T-helper 2 cell treated with Interferon-gamma antibody and Interleukin-4, amounts not matched to agents 5 μg/mL and 100 μg/mL, for 36 hours (primary cell): ENCODE measurements at regions not wholly inside any gene's neighbourhood (a gene's known extent, or its start where the extent isn't known, plus 50 kb on each side); places are given as distances from the start of the nearest gene placed in this dataset.

ENCODE experiments used
- DNase-seq: peaks from one replicate; pipeline ENCODE4 v3.0.0; 2021; ENCODE audit warnings: low spot score
- H3K27ac Mint-ChIP-seq: one replicate; pipeline ENCODE4 v1.8.0; 2021; ENCODE audit warnings: mild to moderate bottlenecking, mixed read lengths
- H3K27me3 Mint-ChIP-seq: one replicate; pipeline ENCODE4 v1.8.0; 2021; ENCODE audit warnings: low read depth, mixed read lengths
- H3K36me3 Mint-ChIP-seq: one replicate; pipeline ENCODE4 v1.8.0; 2021; ENCODE audit warnings: low read depth, mixed read lengths
- H3K4me1 Mint-ChIP-seq: one replicate; pipeline ENCODE4 v1.8.0; 2021; ENCODE audit warnings: low read depth, mixed read lengths
- H3K4me3 Mint-ChIP-seq: one replicate; pipeline ENCODE4 v1.8.0; 2022; ENCODE audit warnings: mild to moderate bottlenecking, moderate library complexity, mixed read lengths
- H3K9me3 Mint-ChIP-seq: one replicate; pipeline ENCODE4 v1.8.0; 2021; ENCODE audit warnings: mixed read lengths

DNA sequence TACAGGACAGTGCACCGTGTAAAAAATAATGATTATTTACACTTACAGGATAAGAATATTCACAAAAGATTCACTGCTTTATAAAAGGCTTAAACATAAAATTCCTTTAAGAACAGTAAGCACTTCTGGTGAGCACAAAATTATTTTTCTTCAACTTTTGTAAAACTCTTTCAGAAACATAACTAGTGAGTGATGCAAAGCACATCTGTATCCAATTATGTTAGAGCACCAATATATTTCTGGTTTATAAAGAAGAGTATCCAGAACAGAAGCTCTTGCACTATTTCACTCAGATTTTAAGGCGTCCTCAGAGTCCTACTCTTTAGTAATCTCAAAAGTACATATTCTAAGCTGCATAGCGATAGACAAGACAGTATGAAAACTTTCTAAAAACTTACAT lies 276.0 kb downstream of the C4orf33 start:
- no peaks in the 10 kb centered on the region for H3K9me3 Mint-ChIP-seq
- no peaks in the 10 kb centered on the region for H3K36me3 Mint-ChIP-seq
- no peak for DNase-seq
- no peak overlapping the region for H3K27ac Mint-ChIP-seq
- no peaks in the 10 kb centered on the region for H3K27me3 Mint-ChIP-seq
- H3K4me1 Mint-ChIP-seq: no peaks in the 10 kb centered on the region
- no peak overlapping the region for H3K4me3 Mint-ChIP-seq

DNA sequence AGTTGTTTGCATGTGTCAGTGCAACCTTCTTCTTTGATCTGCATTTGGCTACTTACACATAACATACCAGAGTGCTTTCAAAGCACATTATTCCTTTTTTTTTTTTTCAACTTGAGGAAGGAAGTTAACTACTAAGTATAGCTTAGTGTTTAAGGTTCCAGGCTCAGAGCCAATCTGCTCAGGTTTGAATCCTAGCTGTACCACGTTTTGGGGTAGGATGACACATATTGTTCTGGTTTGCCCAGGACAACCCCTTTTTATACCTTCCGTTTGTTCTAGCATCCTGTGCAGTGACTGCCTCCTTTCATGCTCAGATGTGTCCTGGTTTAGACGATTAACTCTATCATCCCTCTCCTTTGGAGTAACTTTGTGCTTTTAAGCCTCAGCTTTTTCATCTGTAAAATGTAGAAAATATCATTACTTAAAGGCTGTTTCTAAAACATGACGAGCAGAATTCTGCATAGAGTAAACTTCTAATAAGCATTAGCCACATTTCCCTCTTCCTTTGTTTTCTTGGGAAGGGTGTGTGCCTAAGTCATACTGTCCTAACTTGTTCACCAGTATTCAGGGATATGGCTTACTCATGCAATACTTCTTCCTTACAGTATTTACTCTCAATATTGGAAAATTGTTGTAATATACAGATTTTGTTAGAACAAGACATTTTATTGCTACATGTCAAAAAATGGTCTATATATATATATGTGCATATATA lies 281.3 kb downstream of the C4orf33 start:
- no peaks in the 10 kb centered on the region for H3K36me3 Mint-ChIP-seq
- DNase-seq: no peak

DNA sequence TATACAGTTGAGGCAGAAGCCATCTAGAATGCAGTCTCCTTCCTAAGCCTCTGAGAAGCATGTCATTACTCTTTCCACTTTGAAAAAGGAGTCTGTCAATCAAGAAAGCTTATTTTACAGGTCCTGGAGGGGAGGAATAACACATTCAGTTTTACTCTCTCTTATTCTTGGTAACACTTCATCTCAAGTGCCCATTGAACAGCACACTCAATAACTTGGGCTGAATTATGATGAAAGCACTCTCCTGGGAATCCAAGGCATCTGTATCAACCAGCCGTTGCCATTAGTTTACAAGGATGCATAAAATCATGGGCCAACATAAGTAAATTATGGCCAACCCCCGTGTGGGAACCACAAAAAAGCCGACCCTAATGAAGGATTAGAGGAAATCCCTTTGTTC lies 282.4 kb downstream of the C4orf33 start:
- Mint-ChIP-seq H3K27ac (no peak overlapping the region), H3K36me3 (no peaks in the 10 kb centered on the region), H3K4me1 (no peaks in the 10 kb centered on the region), H3K27me3 (peaks cover 3% of the 10 kb centered on the region), H3K4me3 (no peak overlapping the region), H3K9me3 (no peaks in the 10 kb centered on the region)
- no peak for DNase-seq

More for the DNA sequence above, 281.3 kb downstream of the C4orf33 start:
- Mint-ChIP-seq H3K4me3 (no peak overlapping the region), H3K27ac (no peak overlapping the region), H3K4me1 (no peaks in the 10 kb centered on the region), H3K9me3 (no peaks in the 10 kb centered on the region), H3K27me3 (peaks cover 3% of the 10 kb centered on the region)

DNA sequence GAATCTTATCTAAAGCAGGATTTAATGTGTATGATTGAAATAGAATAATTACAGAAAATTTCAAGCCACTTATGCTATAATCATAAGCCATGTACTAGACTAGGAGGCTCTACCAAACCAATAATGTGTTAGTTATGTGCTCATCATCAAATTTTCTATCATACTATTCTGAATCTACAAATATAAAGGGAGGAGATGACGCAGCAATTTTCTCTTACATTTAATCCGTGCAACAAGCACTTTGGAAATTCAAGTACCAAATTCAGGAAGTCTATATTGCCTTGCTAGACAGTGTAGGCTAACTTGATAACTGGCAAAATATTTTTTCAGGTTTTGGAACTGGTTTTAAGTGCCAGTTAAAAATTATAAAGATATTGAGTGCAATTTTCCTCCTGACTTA lies 283.5 kb downstream of the C4orf33 start:
- Mint-ChIP-seq H3K4me3 (no peak overlapping the region), H3K36me3 (no peaks in the 10 kb centered on the region), H3K4me1 (no peaks in the 10 kb centered on the region), H3K27ac (no peak overlapping the region), H3K9me3 (no peaks in the 10 kb centered on the region), H3K27me3 (peaks cover 3% of the 10 kb centered on the region)
- DNase-seq: no peak

DNA sequence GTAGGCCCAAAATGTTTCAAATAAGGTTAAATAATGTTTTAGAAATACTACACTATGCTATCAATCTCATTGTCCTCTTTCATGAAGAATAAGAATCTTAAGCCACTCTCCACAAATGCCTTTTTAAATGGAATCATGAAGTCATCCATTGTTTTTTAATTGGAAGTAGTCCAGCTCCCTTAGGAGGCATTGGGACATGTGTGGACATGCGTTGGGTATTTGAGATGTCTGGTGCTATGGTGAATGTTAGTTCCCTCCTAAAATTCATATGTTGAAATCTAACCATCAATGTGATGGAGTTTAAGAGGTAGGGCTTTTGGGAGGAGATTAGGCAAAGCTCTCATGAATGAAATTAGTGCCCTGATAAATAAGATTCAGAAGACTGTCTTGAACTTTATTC lies 289.0 kb downstream of the C4orf33 start:
- no peaks in the 10 kb centered on the region for H3K9me3 Mint-ChIP-seq
- H3K27ac Mint-ChIP-seq: no peak overlapping the region
- H3K4me3 Mint-ChIP-seq: no peak overlapping the region
- H3K36me3 Mint-ChIP-seq: no peaks in the 10 kb centered on the region
- no peaks in the 10 kb centered on the region for H3K4me1 Mint-ChIP-seq
- DNase-seq: no peak
- H3K27me3 Mint-ChIP-seq: peaks cover 3% of the 10 kb centered on the region

DNA sequence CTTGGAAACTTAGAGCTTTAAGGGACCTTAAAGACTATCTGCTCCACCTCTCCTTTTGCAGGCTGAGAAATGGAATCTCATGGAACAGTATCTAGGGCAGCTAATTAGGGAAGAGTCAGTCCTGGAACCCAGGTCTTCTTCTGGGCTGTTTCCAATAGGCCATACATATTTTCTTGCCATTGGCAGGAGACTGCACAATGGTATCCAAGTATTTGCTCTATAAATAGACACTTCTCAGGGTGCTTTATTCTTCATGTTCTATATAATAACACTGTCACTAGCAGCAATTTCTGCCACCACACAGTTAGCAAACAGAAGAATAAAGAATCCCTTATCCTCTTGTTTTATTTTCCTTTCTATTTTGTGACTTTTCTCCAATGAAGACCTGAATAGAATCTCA lies 291.7 kb downstream of the C4orf33 start:
- H3K36me3 Mint-ChIP-seq: no peaks in the 10 kb centered on the region
- H3K9me3 Mint-ChIP-seq: no peaks in the 10 kb centered on the region
- H3K4me3 Mint-ChIP-seq: no peak overlapping the region
- H3K4me1 Mint-ChIP-seq: no peaks in the 10 kb centered on the region
- DNase-seq: no peak
- no peak overlapping the region for H3K27ac Mint-ChIP-seq
- H3K27me3 Mint-ChIP-seq: no peaks in the 10 kb centered on the region

DNA sequence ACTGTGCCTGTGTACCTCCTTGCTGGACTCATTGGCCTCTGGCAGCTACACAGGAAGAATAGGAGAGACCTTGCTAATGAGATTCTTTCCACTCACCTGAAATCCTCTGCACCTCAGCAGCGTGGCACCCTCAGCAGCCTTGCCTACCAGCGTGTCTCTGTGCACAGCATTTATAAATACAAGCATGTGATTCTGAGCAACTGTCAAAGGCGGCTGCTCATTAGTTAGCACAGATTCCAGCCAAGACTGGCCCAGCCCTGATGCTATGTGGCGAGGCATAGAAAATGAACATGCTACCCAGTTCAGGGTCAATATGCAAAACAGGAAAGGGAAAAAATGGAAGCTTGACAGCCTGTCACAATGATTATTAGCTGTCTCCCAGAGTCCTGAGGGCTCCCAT lies 298.0 kb downstream of the C4orf33 start:
- Mint-ChIP-seq H3K4me3 (no peak overlapping the region), H3K4me1 (no peaks in the 10 kb centered on the region), H3K36me3 (no peaks in the 10 kb centered on the region), H3K27me3 (no peaks in the 10 kb centered on the region), H3K27ac (no peak overlapping the region), H3K9me3 (no peaks in the 10 kb centered on the region)
- DNase-seq: no peak

DNA sequence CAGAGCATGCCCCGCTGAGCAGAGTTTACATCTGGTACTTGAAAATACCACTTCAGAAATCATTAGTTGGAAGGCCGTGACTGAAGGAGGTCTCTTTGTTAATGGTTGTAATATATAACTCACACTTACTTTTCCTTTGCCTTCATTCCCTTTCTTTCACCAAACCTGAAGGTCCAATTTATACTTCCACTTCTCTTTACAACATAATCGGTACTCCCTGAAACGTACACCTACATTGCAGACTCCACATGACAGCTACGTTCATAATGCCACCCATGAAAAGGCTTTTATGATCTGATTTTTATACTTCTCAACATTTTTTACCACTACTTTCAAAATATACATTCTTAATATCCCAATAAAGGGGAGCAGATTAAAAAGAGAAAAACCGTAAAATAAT lies 298.7 kb downstream of the C4orf33 start:
- Mint-ChIP-seq H3K36me3 (no peaks in the 10 kb centered on the region), H3K27ac (no peak overlapping the region), H3K4me1 (no peaks in the 10 kb centered on the region), H3K9me3 (peaks cover 3% of the 10 kb centered on the region), H3K27me3 (no peaks in the 10 kb centered on the region), H3K4me3 (no peak overlapping the region)
- no peak for DNase-seq

DNA sequence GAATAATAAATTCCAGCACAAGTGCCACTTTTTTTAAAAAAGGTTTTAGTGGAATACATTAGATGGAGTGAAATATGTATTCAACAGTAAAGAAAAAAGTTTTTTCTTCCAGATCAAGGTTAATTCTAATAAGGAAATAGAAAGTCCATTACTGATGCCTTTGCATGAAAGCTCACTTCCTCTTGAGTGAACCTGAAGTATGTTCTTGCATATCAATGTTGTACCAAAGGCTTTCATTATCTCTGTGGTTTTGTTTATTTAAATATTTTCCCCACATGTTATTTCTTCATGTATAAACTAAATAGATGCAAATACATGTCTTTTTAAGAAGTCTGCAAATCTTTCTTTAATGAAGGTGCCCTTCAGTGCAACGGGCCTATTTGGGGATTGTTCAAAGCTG lies 307.9 kb downstream of the C4orf33 start:
- Mint-ChIP-seq H3K4me1 (no peaks in the 10 kb centered on the region), H3K4me3 (no peak overlapping the region)

DNA sequence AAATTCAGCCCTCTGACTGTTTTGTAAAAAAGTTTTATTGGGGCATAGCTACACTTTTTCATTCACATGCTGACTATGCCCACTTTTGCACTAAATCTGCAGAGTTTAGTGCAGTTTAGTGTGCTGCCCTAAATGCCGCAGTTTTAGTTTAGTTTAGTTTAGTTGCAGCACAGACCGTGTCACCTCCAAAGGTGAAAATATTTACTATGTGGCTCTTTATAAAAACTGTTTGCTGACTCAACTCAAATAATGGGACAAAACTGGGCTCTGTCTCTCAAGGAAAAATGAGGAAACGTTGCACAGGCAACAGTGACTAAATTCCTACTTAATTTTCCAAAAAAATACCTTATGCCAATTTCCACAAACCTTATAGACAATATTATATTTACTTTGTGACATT lies 314.2 kb downstream of the C4orf33 start:
- Mint-ChIP-seq H3K9me3 (no peaks in the 10 kb centered on the region), H3K27me3 (no peaks in the 10 kb centered on the region), H3K4me1 (no peaks in the 10 kb centered on the region), H3K27ac (no peak overlapping the region), H3K36me3 (no peaks in the 10 kb centered on the region), H3K4me3 (no peak overlapping the region)
- DNase-seq: no peak

More for the DNA sequence above, 307.9 kb downstream of the C4orf33 start:
- Mint-ChIP-seq H3K27ac (no peak overlapping the region), H3K36me3 (no peaks in the 10 kb centered on the region), H3K27me3 (no peaks in the 10 kb centered on the region), H3K9me3 (peaks cover 3% of the 10 kb centered on the region)
- no peak for DNase-seq

DNA sequence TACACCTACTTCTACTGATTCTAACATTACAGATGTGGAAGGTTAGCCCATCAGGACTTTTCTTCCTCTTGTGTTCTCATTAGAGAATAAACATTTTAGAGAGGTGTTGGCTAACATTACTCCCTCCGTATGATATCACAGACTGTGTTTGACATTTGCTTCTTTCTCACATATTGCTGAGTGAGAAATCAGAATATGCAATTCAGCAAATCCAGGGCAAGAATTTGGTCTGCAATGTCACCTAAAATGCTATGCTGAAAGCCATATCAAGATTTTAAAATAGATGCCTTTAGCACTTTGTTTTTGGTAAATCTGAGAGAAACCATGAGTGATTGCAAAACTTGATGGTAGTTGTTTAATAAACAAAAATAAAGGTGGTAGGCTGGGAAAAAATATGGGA lies 319.1 kb downstream of the C4orf33 start:
- no peak overlapping the region for H3K4me3 Mint-ChIP-seq
- H3K27ac Mint-ChIP-seq: no peak overlapping the region
- no peaks in the 10 kb centered on the region for H3K9me3 Mint-ChIP-seq
- no peaks in the 10 kb centered on the region for H3K4me1 Mint-ChIP-seq
- no peak for DNase-seq
- H3K36me3 Mint-ChIP-seq: no peaks in the 10 kb centered on the region
- H3K27me3 Mint-ChIP-seq: no peaks in the 10 kb centered on the region

DNA sequence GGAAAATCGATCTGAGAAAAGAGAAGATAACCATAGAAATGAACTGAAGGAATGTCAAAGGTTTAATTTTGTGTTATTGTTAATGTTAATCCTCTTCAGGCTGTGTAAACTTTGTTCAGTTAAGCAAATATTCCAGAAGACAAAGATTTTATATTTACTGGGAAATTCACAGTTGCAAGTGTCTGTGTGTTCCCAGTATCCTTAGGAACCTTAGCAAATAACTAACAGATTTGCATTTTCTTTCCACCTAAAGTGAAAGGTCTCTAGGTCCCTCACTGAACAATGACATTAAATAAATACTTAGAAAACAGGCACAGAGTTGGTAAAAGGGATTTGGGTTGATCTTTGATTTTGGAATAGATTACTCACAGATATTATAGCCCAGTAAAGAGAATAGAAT lies 324.7 kb downstream of the C4orf33 start:
- H3K4me1 Mint-ChIP-seq: no peaks in the 10 kb centered on the region
- no peak overlapping the region for H3K27ac Mint-ChIP-seq
- no peak for DNase-seq
- H3K4me3 Mint-ChIP-seq: no peak overlapping the region
- no peaks in the 10 kb centered on the region for H3K27me3 Mint-ChIP-seq
- no peaks in the 10 kb centered on the region for H3K36me3 Mint-ChIP-seq
- H3K9me3 Mint-ChIP-seq: no peaks in the 10 kb centered on the region

DNA sequence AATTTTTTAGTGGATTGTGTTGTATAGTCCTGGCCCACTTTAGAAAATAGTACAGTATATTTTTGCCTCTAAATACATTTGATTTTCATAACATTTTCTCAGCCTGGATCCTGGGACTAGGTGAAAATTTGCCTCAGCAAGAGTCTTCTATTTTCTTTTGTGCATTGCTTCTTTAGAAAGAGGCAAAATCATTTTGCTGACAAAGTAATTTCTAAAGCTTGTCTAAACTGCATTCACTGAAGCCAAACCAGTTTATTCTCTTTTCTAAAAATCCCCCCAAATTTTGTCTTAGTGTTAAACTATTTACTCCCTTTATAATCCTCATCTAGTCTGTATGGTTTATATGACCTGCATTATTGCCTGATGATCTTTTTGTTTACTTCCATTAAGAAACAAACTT lies 326.3 kb downstream of the C4orf33 start:
- no peak for DNase-seq
- H3K4me3 Mint-ChIP-seq: no peak overlapping the region
- H3K9me3 Mint-ChIP-seq: no peaks in the 10 kb centered on the region
- no peak overlapping the region for H3K27ac Mint-ChIP-seq
- H3K27me3 Mint-ChIP-seq: no peaks in the 10 kb centered on the region
- no peaks in the 10 kb centered on the region for H3K36me3 Mint-ChIP-seq
- H3K4me1 Mint-ChIP-seq: no peaks in the 10 kb centered on the region

DNA sequence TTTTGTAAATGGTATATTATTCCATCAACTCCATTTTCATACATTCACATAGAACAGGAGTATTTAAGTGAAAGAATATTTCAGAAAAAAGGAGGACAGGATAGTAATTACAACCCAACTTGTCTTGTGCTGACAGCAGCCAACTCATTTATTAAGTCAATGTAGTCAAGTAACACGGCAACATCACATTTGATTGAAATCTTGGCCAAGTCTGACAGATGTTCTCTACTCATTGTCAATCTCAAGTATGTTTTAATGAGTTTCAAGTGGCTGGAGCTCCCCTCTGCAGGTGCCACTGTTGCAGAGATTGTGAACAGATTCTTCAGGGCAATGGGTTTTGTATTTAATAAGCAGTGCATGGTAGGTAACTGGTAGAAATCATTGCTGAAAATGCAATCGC lies 332.5 kb downstream of the C4orf33 start:
- Mint-ChIP-seq H3K27ac (no peak overlapping the region), H3K4me1 (no peaks in the 10 kb centered on the region), H3K27me3 (no peaks in the 10 kb centered on the region), H3K36me3 (no peaks in the 10 kb centered on the region), H3K9me3 (no peaks in the 10 kb centered on the region), H3K4me3 (no peak overlapping the region)
- no peak for DNase-seq

DNA sequence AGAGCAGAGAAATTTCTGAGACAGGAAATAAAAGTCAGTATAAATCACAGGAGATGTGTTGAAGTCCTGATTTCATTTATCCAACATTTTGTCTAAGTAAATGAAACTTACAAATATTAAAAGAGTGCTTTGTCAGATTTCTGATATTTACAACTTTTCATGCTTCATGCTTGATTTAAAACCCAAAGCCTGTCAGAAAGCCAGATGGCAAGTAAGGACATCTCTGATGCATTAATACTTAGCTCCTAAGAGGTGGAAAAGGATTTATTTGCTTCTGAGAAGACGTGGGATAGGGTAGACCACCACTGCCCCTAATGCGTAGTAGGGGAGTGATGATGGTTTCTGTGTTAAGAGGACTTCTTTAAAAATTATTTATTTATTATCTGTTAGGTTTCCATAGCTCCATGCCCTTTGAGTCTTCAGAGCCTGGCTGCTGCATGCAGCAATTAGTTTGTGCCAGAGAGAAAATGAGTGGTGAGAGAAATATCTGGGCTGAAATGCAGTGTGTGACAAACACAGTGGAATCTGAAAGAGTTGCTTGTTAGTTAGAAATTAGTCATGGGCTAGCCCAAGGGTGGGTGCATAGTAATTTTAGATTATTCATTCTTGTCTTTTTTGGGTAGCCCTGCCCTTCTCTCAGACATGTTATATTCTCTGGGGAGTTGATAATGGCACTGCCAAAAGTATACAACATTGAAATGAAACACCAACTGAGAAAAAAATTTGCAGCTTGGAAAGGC lies 333.8 kb downstream of the C4orf33 start:
- DNase-seq: no peak
- Mint-ChIP-seq H3K4me3 (no peak overlapping the region), H3K27ac (no peak overlapping the region), H3K27me3 (no peaks in the 10 kb centered on the region), H3K9me3 (no peaks in the 10 kb centered on the region), H3K4me1 (no peaks in the 10 kb centered on the region), H3K36me3 (no peaks in the 10 kb centered on the region)
